ENCODE measurements at regions not wholly inside any gene's neighbourhood (a gene's known extent, or its start where the extent isn't known, plus 50 kb on each side); places are given as distances from the start of the nearest gene placed in this dataset.

- DNase-seq (ENCODE audit: low read depth, low spot score), result no peak
- TF ChIP-seq CTCF (IDR thresholded peaks at IDR 0.05; ENCODE audit: low read depth, low read length), result no peak
- in situ Hi-C loops (cut with HindIII; ENCODE audit: low sequenced_read_pairs), result no loop called here
- no peak overlapping the region for H3K4me3 ChIP-seq (ENCODE audit: low read depth, low read length)
Measured at GRCh38 chr4:10212400-10212799, 95.8 kb upstream of the WDR1 start.

GRCh38 chr4:10207116-10207515 lies 90.5 kb upstream of the WDR1 start:
- TF ChIP-seq CTCF (IDR thresholded peaks at IDR 0.05; ENCODE audit: low read depth, low read length), result no peak
- DNase-seq (ENCODE audit: low read depth, low spot score), result no peak
- in situ Hi-C loops (cut with HindIII; ENCODE audit: low sequenced_read_pairs), result no loop called here
- H3K4me3 ChIP-seq (ENCODE audit: low read depth, low read length), result no peak overlapping the region

- in situ Hi-C loops (cut with HindIII; ENCODE audit: low sequenced_read_pairs), result no loop called here
- TF ChIP-seq CTCF (IDR thresholded peaks at IDR 0.05; ENCODE audit: low read depth, low read length), result no peak
- no peak overlapping the region for H3K4me3 ChIP-seq (ENCODE audit: low read depth, low read length)
- no peak for DNase-seq (ENCODE audit: low read depth, low spot score)
Measured at GRCh38 chr4:10205223-10205622, 88.6 kb upstream of the WDR1 start.

- no peak for DNase-seq (ENCODE audit: low read depth, low spot score)
- H3K4me3 ChIP-seq (ENCODE audit: low read depth, low read length), result no peak overlapping the region
- TF ChIP-seq CTCF (IDR thresholded peaks at IDR 0.05; ENCODE audit: low read depth, low read length), result no peak
- in situ Hi-C loops (cut with HindIII; ENCODE audit: low sequenced_read_pairs), result no loop called here
Measured at GRCh38 chr4:10204401-10205058, 87.9 kb upstream of the WDR1 start.

- no peak for TF ChIP-seq CTCF (IDR thresholded peaks at IDR 0.05; ENCODE audit: low read depth, low read length)
- no peak for DNase-seq (ENCODE audit: low read depth, low spot score)
- in situ Hi-C loops (cut with HindIII; ENCODE audit: low sequenced_read_pairs), result no loop called here
- H3K4me3 ChIP-seq (ENCODE audit: low read depth, low read length), result no peak overlapping the region
Measured at GRCh38 chr4:10203851-10204250, 87.3 kb upstream of the WDR1 start.

GRCh38 chr4:10201381-10202223 lies 85.0 kb upstream of the WDR1 start:
- H3K4me3 ChIP-seq (ENCODE audit: low read depth, low read length), result no peak overlapping the region
- no peak for DNase-seq (ENCODE audit: low read depth, low spot score)
- no peak for TF ChIP-seq CTCF (IDR thresholded peaks at IDR 0.05; ENCODE audit: low read depth, low read length)
- in situ Hi-C loops (cut with HindIII; ENCODE audit: low sequenced_read_pairs), result no loop called here

All from astrocyte of the spinal cord (primary cell).